Suprapubic skin (tissue), 4 donors: ENCODE measurements at regions not wholly inside any gene's neighbourhood (a gene's known extent, or its start where the extent isn't known, plus 50 kb on each side); places are given as distances from the start of the nearest gene placed in this dataset.

Experiments
- DNase-seq, 2 donors: peaks; one replicate each; pipeline ENCODE4 v3.0.0-alpha.2; 2019; ENCODE audit warnings: low spot score in 2 of 2
- H3K27ac ChIP-seq: fragments of 200-600 bp; sonication (generic); one replicate; pipeline ENCODE4 v1.5.1; 2019
- H3K27me3 ChIP-seq: fragments of 200-600 bp; sonication (generic); one replicate; pipeline ENCODE4 v1.5.1; 2019
- H3K36me3 ChIP-seq: fragments of 200-600 bp; sonication (generic); one replicate; pipeline ENCODE4 v1.5.1; 2019
- H3K4me1 ChIP-seq: fragments of 200-600 bp; sonication (generic); one replicate; pipeline ENCODE4 v1.5.1; 2019
- H3K4me3 ChIP-seq: fragments of 200-600 bp; sonication (generic); one replicate; pipeline ENCODE4 v1.5.1; 2019; ENCODE audit warnings: mild to moderate bottlenecking
- H3K9me3 ChIP-seq: fragments of 200-600 bp; sonication (generic); one replicate; pipeline ENCODE4 v1.5.1; 2019
- EP300 ChIP-seq: sonication (generic); formaldehyde crosslinking; IDR thresholded peaks from one replicate; pipeline ENCODE4 v1.6.1; 2017; ENCODE audit warnings: antibody characterized with exemption
- POLR2A ChIP-seq, 2 donors: fragments of 450-650 bp; IDR thresholded peaks; one replicate each; pipeline ENCODE4 v1.6.1; 2017; ENCODE audit warnings: antibody characterized with exemption in 2 of 2, mild to moderate bottlenecking in 2 of 2, moderate library complexity in 2 of 2
- POLR2AphosphoS5 ChIP-seq, 3 donors: sonication (generic); formaldehyde crosslinking; IDR thresholded peaks; one replicate each; pipeline ENCODE4 v1.6.1; 2017; ENCODE audit warnings: antibody characterized with exemption in 3 of 3
- WGBS: methylation state at CpG from one replicate; pipeline ENCODE4 v1.1.5; 2018; 5-methylcytosine and 5-hydroxymethylcytosine counted together
- TF ChIP-seq, protein P1 (sequence below), 2 donors: fragments of 200-600 bp in 1 of 2; fragments of 450-650 bp in 1 of 2; sonication (generic) in 1 of 2; IDR thresholded peaks; one replicate each; pipeline ENCODE4 v1.5.1; 2016 to 2019; ENCODE audit warnings: antibody characterized with exemption in 2 of 2, mild to moderate bottlenecking in 1 of 2, moderate library complexity in 1 of 2

DNA sequence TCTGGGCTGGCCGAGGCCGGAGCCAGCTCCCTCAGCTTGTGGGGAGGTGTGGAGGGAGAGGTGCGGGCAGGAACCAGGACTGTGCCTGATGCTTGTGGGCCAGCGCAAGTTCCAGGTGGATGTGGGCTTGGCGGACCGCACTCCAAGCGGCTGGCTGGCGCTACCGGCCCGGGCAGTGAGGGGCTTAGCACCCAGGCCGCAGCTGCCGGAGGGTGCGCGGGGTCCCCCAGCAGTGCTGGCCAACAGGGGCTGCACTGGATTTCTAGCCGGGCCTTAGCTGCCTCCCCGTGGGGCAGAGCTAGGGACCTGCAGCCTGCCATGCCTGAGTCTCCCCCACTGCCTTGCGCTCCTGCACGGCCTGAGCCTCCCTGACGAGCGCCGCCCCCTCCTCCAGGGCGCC, 242.8 kb downstream of the CCSER2 start:
- Histone ChIP-seq H3K27ac (no peak overlapping the region), H3K4me1 (no peaks in the 10 kb centered on the region), H3K9me3 (no peaks in the 10 kb centered on the region), H3K27me3 (peaks cover 3% of the 10 kb centered on the region), H3K36me3 (no peaks in the 10 kb centered on the region), H3K4me3 (no peak overlapping the region)
- TF ChIP-seq EP300 (no peak), POLR2A (IDR thresholded peaks at IDR 0.05) (no peak), POLR2AphosphoS5 (IDR thresholded peaks at IDR 0.05) (no peak)
- TF ChIP-seq, protein P1, sequence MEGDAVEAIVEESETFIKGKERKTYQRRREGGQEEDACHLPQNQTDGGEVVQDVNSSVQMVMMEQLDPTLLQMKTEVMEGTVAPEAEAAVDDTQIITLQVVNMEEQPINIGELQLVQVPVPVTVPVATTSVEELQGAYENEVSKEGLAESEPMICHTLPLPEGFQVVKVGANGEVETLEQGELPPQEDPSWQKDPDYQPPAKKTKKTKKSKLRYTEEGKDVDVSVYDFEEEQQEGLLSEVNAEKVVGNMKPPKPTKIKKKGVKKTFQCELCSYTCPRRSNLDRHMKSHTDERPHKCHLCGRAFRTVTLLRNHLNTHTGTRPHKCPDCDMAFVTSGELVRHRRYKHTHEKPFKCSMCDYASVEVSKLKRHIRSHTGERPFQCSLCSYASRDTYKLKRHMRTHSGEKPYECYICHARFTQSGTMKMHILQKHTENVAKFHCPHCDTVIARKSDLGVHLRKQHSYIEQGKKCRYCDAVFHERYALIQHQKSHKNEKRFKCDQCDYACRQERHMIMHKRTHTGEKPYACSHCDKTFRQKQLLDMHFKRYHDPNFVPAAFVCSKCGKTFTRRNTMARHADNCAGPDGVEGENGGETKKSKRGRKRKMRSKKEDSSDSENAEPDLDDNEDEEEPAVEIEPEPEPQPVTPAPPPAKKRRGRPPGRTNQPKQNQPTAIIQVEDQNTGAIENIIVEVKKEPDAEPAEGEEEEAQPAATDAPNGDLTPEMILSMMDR (IDR thresholded peaks at IDR 0.05): no peak
- DNase-seq: no peak
- 100% methylated on average over 9 of the region's 22 CpGs for WGBS

DNA sequence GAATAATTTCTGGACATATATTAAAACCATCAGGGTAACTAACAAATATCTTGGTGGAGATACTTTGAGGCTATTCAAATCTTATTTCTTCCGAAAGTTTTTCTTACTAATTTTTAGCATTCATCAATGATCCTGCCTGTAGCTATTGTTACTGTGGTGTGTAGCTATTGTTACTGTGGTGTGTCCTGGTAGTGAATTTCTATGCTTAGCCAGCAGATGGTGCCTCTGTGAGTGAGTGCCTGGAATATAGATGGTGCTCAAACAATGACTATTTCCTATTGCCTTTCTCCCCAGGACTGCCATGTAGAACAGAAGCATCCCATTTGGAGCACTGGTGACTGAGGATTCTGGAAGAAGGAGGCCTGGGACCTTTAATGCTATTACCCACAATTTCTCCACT, 245.7 kb downstream of the CCSER2 start:
- H3K9me3 ChIP-seq: peaks cover 6% of the 10 kb centered on the region
- H3K4me1 ChIP-seq: no peaks in the 10 kb centered on the region
- H3K4me3 ChIP-seq: no peak overlapping the region
- WGBS: 97% methylated on average over 1 of the region's 1 CpG
- TF ChIP-seq EP300: no peak
- TF ChIP-seq POLR2AphosphoS5 (IDR thresholded peaks at IDR 0.05): no peak
- TF ChIP-seq, protein P1 (IDR thresholded peaks at IDR 0.05): no peak
- TF ChIP-seq POLR2A (IDR thresholded peaks at IDR 0.05): no peak
- H3K27ac ChIP-seq: no peak overlapping the region
- H3K36me3 ChIP-seq: no peaks in the 10 kb centered on the region
- no peak for DNase-seq
- H3K27me3 ChIP-seq: peaks cover 3% of the 10 kb centered on the region

DNA sequence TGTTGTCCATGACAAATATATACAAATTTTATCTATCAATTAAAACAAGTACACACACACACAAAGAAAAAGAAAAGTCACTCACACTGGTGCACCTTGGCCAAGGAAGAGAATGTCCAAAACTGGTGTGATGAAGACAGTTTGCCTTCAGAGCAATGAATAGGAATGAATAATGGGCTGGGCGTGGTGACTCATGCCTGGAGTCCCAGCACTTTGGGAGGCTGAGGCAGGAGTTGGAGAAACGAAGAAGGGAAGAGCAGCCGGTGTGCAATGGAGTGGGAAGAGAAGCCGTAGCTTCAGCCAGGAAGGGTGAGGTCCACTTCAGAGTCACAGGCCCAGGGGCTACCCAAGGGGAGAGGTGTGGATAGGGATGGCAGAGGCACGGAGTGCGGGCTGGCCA, 253.6 kb downstream of the CCSER2 start:
- Histone ChIP-seq H3K27me3 (no peaks in the 10 kb centered on the region), H3K9me3 (peaks cover under 1% of the 10 kb centered on the region), H3K36me3 (no peaks in the 10 kb centered on the region), H3K4me1 (no peaks in the 10 kb centered on the region), H3K4me3 (no peak overlapping the region), H3K27ac (no peak overlapping the region)
- WGBS: 77% methylated on average over 6 of the region's 6 CpGs
- no peak for DNase-seq
- TF ChIP-seq, protein P1 (IDR thresholded peaks at IDR 0.05): no peak
- no peak for TF ChIP-seq POLR2A (IDR thresholded peaks at IDR 0.05)
- TF ChIP-seq EP300: no peak
- TF ChIP-seq POLR2AphosphoS5 (IDR thresholded peaks at IDR 0.05): no peak

DNA sequence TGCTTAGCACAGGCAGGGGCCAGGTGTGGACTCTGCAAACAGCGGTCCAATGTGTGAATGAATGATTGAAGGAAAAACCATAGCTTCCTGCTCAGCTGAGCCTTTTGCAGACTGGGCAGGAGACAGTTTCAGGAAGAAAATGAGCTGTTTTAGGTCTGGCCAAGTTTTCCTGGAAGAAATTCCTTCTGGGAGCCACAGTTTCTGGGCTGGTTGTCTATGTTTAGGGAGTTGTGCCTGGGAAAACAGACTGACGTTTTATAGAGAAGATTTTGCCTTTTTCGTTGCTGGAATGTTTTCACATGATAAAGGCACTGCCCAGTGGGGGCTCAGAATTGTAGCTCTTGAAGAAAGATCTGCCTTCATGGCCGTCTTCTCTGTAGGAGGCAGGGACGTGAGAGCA, 255.1 kb downstream of the CCSER2 start:
- no peaks in the 10 kb centered on the region for H3K4me1 ChIP-seq
- no peak for DNase-seq
- H3K27ac ChIP-seq: no peak overlapping the region
- TF ChIP-seq, protein P1 (IDR thresholded peaks at IDR 0.05): no peak
- TF ChIP-seq EP300 (no peak), POLR2AphosphoS5 (IDR thresholded peaks at IDR 0.05) (no peak), POLR2A (IDR thresholded peaks at IDR 0.05) (no peak)
- WGBS: 45% methylated on average over 5 of the region's 5 CpGs
- no peaks in the 10 kb centered on the region for H3K36me3 ChIP-seq
- no peaks in the 10 kb centered on the region for H3K9me3 ChIP-seq
- H3K27me3 ChIP-seq: no peaks in the 10 kb centered on the region
- H3K4me3 ChIP-seq: no peak overlapping the region

DNA sequence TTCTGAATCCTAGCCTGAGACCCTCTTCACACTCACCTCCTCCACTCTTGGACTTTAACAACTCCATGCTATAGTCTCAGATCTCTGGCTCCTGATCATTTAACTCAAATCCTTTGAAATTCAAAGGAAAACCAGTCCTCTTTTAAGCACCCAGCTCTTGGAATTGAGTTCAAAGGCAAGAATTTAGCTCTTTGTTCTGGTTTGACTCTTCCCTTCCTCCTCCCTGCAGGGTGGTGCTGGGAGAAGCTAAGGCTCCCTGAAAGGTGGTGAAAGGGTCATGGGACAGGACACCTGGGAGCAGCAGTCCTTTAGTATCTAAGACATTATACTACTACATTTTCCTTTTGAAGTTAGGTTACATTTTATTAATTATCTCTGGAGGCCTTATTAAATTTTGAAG, 259.4 kb downstream of the CCSER2 start:
- TF ChIP-seq, protein P1 (IDR thresholded peaks at IDR 0.05): no peak
- TF ChIP-seq POLR2AphosphoS5 (IDR thresholded peaks at IDR 0.05): no peak
- TF ChIP-seq EP300: no peak
- H3K4me1 ChIP-seq: no peaks in the 10 kb centered on the region
- no peaks in the 10 kb centered on the region for H3K9me3 ChIP-seq
- no peaks in the 10 kb centered on the region for H3K36me3 ChIP-seq
- no peak overlapping the region for H3K27ac ChIP-seq
- DNase-seq: no peak
- H3K27me3 ChIP-seq: no peaks in the 10 kb centered on the region
- no peak overlapping the region for H3K4me3 ChIP-seq
